Sciatic nerve (tissue), 2 donors: ENCODE measurements at regions not wholly inside any gene's neighbourhood (a gene's known extent, or its start where the extent isn't known, plus 50 kb on each side); places are given as distances from the start of the nearest gene placed in this dataset.
"Not testable (repeated sequence)": the region's sequence is repeated elsewhere in the genome, so short reads cannot be mapped to it uniquely, and the experiment has no call there.

ENCODE experiments used
- ATAC-seq: fragments of 200-7000 bp; cut with Tn5 transposase; one replicate; pipeline ENCODE4 v1.9.1; 2020; ENCODE audit warnings: mild to moderate bottlenecking, moderate library complexity
- DNase-seq: peaks from one replicate; pipeline ENCODE4 v3.0.0-alpha.2; 2020; ENCODE audit warnings: low spot score
- intact Hi-C: fragments of 100-400 bp; cut with DNase I; formaldehyde crosslinking; loops from one replicate; pipeline ENCODE4 v1.14.2; 2022
- donor health status: DM: no; HTN: no; CAD: no.
- donor health status: DM: no; HTN: no; CAD: no.

DNA sequence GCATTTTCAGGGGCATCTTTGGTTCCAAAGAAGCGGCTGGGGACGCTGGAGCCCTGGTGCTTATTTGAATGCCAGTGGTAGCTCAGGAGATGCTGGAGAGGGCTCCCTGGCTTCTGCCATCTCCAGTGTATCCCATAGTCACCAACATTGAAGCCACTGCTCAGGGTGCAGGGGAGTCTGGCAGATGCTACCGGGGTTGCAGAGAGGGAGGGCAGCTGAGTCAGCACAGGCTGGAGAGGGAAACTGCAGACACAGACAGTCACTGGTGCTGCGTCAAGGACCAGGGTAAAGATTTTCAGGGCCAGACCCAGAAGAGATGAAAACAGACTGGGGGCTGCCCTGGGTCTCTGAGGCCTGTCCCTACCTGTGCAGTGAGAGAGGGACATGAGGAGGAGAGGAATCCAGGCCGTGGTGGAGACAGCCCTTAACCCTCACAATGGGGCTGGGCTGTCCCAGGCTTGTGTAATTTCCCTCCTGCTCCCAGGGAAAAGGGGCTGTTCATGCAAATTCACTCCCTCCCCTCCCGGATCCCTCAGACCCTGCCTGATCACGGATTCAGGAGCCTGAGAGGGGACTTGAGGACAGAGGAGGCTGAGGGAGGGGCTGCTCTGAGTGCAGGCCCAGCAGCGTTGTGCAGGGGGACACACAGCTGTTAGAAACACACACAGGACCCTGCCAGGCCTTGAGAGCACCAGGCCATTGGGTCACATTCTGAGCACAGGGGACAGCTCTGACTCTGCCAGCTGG lies 126.9 kb upstream of the GRK3 start:
- no peak for DNase-seq
- intact Hi-C loops = no loop called here
- no peak for ATAC-seq

DNA sequence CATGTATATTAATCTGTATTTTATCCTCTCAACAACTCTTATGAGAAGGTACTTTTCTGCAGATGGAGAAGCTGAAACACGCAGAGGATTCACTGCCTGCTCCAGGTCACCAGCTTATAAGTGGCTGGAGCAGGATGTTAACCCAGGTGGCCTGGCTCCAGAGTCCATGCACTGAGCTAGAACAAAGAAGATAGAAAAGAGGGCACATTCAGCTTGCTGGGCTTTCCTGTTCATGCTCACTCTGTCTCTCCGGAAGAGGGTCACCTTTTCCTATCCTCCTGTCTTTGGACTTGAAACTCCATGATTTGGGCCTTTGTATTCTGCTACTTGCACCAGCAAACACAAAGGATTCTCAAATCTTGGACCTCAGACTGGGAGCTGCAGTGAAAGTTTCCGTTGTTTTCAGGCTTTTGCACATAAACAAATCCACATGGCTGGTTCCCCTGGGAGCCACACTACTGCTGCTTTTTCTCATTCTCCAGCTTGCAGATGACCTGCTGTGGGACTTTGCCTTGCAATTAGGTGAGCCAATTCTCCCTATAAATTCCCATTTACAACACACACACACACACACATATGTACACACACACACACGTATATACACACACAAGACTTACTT lies 117.3 kb upstream of the GRK3 start:
- intact Hi-C loops = no loop called here
- ATAC-seq = peak; percentile 44
- no peak for DNase-seq

DNA sequence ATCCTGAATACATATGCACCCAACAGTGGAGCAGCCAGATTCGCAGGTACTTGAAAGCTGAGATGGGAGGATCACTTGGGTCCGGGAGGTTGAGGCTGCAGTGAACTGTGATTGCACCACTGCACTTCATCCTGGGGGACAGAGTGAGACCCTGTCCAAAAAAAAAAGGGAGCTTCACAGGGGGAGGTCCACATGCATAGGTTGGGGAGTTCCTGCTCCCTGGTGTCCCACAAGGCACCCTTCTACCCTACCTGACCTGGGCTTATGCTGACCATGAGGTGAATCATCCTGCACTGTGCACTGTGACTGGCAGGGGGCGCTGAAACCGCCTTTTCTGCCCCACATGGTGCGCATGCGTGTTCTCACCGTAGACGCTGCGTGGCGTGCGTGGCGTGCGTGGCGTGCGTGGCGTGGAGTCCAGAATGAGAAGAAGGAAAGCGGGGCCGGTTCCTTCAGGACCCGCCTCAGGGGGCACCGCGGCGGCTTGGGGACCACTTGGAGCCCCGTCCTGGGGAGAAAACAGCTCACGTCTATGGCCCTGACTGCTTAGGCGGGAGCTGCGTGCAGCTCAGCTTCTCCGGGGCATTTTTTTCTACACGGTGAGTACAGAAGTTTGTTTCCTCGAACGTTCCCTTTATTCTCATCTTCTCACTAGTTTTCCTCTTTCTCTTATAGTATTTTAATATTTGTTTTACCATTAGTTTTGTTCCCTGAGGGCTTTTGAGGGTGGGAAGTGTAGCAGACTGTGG lies 116.6 kb upstream of the GRK3 start:
- intact Hi-C loops = no loop called here
- DNase-seq (peak; percentile 91), ATAC-seq (peak; percentile 98)

DNA sequence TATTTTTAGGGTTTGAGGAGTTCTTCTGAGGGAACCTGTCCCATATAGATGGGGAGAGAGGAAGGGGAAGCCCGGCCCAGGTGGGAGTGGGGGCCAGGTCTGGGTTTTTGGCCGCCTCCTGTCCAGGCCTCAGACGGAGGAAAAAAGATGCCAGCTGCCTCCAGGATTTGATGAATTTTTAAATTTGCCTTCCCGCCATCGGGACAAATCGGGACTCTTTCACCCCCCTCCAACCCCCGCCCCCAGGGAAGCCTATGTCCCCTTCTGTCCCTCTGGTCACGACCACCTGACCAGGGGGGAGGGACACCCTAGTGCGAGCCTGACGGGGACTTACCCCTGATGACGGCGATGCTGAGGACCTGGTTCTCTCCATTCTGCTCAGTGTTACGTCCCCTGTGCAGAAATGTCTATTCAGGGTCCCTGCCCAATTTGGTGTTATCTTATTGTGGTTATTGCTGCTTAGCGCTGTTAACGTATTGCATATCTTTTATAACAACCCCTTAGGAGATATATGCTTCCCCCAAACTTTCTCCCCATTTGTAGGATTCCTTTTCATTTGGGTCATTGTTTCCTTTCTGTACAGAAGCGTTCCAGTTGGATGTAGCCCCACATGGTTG lies 115.9 kb upstream of the GRK3 start:
- DNase-seq (no peak), ATAC-seq (peak; percentile 47)
- intact Hi-C loops = no loop called here

DNA sequence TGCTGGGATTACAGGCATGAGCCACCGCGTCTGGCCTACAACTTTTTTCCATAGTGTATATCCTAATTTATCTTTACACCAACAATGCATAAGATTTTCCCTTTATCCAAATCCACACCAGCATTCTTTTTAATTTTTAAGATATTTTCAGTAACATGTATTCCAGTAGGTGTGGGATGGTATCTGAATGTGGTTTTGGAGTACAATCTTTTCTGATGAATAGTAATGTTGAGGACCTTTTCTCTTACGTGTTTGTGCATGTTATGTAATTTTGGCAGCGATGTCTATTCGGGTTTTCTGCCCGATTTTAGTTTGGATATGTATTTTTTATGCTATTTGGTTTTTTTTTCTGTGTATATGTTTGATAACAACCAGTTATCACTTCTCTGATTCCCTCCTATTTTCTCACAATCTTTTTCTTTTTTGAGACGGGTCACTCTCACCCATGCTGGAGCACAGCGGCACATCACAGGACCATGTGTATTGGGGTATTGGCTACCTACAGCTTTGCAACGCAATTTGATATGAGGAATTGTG lies 114.6 kb upstream of the GRK3 start:
- ATAC-seq (no peak), DNase-seq (no peak)
- intact Hi-C loops = no loop called here

DNA sequence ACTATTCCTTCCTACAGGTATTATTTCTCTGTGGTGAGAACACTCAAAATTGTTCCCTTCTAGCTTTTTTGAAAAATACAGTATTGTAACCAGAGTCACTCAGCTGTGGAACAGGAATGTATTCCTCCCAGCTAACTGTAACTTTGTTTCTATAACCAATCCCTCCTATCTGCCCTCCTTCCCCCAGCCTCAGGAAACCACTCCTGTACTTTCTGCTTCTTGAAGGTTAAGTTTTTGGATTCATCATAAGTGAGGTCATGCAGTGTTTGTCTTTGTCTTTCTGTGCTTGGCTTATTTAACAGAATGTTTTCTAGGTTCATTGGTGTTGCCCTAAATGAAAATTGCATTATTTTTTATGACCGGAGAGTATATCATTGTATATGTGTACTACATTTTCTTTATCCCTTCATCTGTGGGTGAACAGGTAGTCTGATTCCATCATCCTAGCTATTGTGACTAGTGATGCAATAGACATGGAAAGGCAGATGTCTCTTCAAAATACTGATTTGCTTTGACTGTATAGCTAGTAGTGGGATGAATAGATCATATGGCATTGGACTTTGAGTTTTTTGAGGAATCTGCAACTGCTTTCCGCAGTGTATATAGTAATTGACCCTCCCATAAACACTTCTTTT lies 112.9 kb upstream of the GRK3 start:
- ATAC-seq = no peak
- intact Hi-C loops = no loop called here
- no peak for DNase-seq

DNA sequence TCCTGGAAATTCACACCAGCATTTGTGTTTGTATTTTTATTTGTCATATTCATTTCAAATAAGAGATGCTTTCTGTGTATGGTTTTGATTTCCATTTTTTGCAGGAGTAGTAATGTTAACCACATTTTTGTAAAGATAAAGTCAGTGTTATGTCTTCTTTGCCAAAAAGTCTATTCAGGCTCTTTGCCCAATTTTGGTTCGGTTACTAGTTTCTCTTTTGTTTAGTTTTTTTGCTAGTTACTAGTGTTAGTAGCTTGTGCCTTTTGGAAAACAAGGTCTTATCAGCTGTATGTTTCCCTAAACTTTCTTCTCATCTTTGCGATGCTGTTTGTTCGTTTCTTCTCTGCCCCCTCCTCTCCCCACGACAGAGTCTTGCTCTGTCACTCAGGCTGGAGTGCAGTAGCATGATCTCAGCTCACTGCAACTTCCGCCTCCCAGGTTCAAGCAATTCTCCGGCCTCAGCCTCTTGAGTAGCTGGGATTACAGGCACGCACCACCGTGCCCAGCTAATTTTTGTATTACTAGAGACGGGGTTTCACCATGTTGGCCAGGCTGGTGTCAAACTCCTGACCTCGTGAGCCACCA lies 112.3 kb upstream of the GRK3 start:
- no peak for ATAC-seq
- intact Hi-C loops = no loop called here
- no peak for DNase-seq

DNA sequence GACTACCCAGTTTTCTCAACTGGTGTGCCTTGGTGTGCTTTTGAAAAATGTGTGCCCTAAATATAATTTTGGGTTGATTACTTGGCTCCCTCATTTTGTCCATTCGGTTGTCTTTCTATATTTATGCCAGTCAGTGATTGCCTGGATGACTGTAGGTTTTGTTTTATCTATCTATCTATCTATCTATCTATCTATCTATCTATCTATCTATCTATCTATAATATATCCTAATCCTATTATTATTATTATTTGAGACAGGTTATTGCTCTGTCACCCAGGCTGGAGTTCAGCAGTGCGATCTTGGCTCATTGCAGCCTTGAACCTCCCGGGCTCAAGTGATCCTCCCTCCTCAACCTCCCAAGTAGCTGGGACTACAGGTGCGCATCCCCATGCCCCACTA lies 111.4 kb upstream of the GRK3 start:
- DNase-seq (no peak), ATAC-seq (no peak)
- intact Hi-C loops = no loop called here

DNA sequence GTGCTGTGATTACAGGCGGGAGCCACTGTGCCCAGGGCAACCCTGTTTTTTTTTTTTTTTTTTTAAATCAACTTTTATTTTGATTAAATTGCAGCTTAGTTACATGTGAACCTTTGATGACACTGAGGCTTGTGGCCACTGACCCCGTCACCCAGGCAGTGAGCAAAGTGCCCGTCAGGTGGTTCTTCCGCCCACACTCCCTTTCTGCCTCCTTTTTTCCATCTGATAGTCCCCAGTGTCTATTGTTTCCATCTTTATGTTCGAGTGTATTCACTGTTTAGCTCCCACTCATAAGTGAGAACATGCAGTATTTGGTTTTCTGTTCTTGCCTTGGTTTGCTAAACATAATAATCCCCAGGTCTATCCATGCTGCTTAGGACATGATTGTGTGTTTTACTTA lies 110.9 kb upstream of the GRK3 start:
- intact Hi-C loops = no loop called here
- ATAC-seq (no peak), DNase-seq (no peak)

DNA sequence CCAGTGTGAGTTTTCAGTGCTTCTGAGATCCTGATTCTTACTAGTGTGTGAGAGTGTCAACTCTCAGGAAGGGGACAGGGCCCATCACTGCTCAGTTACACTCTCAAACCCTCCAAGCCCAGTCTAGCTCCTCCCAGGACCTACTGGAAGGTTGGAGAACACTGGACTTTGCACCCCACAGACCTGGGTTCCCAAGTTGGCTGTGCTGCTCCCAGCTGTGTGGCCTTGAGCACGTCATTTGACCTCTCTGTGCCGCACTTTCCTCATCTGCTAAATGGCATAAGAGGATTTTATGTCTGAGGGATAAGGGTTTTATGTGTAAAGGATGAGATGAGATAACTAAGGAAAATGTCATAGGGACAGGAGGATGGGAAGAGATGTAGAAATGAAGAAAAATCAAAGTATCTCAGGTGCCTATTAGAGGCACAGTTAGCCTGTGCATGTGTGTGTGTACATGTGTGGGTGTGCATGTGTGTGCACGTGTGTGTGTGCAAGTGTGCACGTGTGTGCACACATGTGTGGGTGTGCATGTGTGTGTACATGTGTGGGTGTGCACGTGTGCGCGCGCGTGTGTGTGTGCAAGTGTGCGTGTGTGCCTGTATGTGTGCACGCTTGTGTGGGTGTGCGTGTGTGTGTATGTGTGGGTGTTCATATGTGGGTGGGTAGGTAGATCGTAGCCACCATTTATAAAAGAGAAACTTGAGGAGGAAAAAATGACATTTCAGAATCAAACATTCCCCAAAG lies 108.0 kb upstream of the GRK3 start:
- ATAC-seq, DNase-seq, intact Hi-C loops: not testable (repeated sequence)

DNA sequence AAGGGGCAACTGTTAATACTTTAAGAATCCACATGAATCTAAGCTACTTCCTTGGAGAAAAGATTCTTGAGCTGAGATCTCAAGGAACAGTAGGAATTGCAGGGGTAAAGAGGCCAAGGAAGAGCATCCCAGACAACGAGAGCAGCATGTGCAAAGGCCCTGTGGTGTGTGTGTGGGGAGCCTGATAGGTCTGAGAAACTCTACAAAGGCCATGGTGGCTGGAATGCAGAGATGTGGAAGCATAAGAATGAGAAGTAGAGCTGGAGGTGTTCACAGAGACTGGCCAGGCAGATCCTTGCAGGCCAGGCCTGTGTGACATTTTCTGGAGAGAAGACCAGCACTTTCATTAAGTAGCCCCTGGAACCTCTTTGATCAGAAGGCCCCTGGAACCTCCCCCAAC lies 105.8 kb upstream of the GRK3 start:
- ATAC-seq, intact Hi-C loops, DNase-seq: not testable (repeated sequence)

DNA sequence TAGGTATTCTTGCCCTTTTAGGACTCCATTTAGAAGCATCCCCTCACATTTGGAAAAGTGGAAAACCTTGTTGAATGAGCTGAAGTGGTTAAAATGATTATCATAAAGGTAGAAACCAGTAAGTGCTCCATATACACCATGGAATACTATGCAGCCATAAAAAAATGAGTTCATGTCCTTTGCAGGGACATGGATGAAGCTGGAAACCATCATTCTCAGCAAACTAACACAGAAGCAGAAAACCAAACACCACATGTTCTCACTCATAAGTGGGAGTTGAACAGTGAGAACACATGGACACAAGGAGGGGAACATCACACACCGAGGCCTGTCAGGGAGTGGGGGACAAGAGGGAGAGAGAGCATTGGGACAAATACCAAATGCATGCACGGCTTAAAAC lies 103.8 kb upstream of the GRK3 start:
- DNase-seq, intact Hi-C loops, ATAC-seq: not testable (repeated sequence)

DNA sequence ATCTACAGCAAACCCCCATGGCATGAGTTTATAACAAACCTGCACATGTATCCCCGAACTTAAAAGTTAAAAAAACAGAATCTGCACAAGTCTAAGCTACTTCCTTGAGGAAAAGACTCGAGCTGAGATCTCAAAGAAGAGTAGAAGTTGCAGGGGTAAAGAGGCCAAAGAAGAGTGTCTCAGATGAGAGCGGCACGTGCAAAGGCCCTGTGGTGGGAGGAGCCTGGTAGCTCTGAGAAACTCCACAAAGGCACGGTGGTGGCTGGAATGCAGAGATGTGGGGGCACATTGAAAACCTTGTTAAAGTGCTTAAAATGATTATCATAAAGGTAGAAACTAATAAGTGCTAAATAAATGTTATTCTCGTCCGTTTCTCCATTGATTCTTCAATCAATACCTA lies 103.2 kb upstream of the GRK3 start:
- ATAC-seq = no peak
- intact Hi-C loops = no loop called here

DNA sequence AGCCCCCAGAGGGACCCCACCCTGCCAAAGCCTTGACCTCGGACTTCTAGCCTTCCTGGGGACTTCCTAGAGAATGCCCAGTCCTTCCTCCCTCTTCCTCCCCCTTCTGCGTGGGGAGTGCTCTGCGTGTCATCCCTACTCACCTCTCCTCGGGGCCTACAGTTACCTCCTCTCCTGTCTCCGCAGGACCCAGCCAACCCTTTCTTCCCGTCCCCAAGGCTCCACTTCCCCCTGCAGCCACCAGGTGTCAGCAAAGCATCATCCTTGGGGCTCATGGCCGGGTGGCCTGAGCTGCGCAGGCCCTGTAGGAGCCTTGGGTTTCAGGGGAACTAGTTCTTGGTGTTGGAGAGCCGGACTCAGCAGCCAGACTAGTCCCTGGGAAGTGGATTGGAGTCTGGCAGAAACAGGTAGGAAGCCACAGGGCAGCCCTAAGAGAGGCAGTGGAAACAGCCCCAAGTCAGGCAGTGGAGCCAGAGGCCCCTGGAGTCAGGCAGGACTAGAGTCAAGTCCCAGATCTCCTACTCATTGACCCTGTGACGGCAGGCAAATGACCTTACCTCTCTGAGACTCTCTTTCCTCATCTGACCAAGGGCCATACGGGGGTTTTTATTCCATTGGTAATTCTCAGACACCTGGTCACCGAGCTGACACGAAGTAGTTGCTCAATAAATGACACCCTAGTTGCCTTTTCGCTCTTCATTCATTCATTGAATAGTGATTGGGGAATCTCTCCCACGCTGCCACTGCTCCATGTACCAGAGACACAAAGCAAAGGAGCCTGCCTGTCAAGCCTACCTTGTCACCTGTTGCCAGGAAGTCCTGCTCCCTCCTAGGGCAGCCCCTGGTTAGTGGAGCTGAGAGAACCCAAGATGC lies 101.8 kb upstream of the GRK3 start:
- DNase-seq (peak; percentile 87), ATAC-seq (peak; percentile 97)
- intact Hi-C loops = not testable (repeated sequence)

More for the DNA sequence above, 103.2 kb upstream of the GRK3 start:
- no peak for DNase-seq

DNA sequence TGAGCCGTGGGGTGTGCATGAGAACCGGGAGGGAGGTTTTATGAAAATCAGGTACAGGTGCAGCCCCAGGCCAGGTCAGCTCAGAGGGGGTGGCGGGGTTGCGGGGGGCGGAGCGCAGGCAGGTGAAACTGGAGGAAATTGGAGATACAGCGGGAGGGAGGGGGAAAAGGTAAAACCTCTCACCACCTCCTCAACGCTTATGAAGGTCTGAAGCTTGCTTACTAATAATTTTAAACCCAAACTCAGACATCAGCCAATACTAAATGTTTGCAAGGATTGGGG lies 101.2 kb upstream of the GRK3 start:
- intact Hi-C loops, ATAC-seq, DNase-seq: not testable (repeated sequence)

DNA sequence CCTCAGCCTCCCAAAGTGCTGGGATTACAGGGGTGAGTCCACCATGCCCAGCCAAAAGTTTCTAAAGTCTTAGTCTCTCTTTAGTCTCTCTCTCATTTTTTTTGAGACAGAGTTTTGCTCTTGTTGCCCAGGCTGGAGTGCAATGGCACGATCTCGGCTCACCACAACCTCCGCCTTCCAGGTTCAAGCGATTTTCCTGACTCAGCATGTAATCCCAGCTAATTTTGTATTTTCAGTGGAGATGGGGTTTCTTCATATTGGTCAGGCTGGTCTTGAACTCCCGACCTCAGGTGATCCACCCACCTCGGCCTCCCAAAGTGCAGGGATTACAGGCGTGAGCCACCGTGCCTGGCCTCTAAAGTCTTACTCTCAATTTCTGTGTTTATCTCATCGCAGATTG lies 100.1 kb upstream of the GRK3 start:
- intact Hi-C loops, DNase-seq, ATAC-seq: not testable (repeated sequence)

DNA sequence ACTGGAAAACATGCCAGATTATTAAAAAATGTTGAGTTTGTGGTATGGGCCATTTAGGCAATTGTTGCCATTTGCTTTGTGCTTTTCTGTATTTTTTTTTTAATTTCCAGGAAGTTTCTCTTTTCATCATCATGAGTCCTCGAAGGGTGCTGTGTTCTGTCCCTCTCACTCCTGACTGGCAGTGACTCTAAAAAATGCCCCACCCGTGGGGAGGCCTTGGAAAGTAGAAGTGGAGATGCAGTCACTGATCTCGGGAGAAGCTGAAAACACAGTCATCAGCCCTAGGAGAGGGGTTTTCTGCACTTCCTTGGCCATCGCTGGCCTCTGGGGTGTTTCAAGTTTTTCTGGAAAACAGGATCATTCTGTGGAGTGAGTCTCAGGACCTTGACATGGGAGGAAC lies 98.5 kb upstream of the GRK3 start:
- DNase-seq (no peak), ATAC-seq (no peak)
- intact Hi-C loops = loop anchor here (2.0 kb wide), 1 partner anchor 239 kb away; no protein-coding TSS in a partner anchor
